Stimulated activated memory B cell treated with anti-CD40 and anti-IgM and Interleukin-4, amounts not matched to agents 10 μg/mL and 1 μg/mL and 100 μg/mL, for 72 hours (primary cell): ENCODE measurements at regions not wholly inside any gene's neighbourhood (a gene's known extent, or its start where the extent isn't known, plus 50 kb on each side); places are given as distances from the start of the nearest gene placed in this dataset.

Source experiments
- ATAC-seq: fragments of 150-1000 bp; cut with Tn5 transposase; 2 replicates; pipeline ENCODE4 v1.10.0; 2021
- H3K27ac Mint-ChIP-seq: one replicate; pipeline ENCODE4 v1.8.0; 2022; ENCODE audit warnings: mild to moderate bottlenecking, mixed read lengths
- H3K27me3 Mint-ChIP-seq: one replicate; pipeline ENCODE4 v1.8.0; 2022; ENCODE audit warnings: mixed read lengths
- H3K36me3 Mint-ChIP-seq: one replicate; pipeline ENCODE4 v1.8.0; 2022; ENCODE audit warnings: mixed read lengths
- H3K4me1 Mint-ChIP-seq: one replicate; pipeline ENCODE4 v1.8.0; 2022; ENCODE audit warnings: mixed read lengths
- H3K4me3 Mint-ChIP-seq: one replicate; pipeline ENCODE4 v1.8.0; 2022; ENCODE audit warnings: mild to moderate bottlenecking, moderate library complexity, mixed read lengths
- H3K9me3 Mint-ChIP-seq: one replicate; pipeline ENCODE4 v1.8.0; 2022; ENCODE audit warnings: mixed read lengths

- no peaks in the 10 kb centered on the region for H3K9me3 Mint-ChIP-seq
- H3K4me3 Mint-ChIP-seq: no peak overlapping the region
- no peaks in the 10 kb centered on the region for H3K4me1 Mint-ChIP-seq
- ATAC-seq: no peak
- no peaks in the 10 kb centered on the region for H3K36me3 Mint-ChIP-seq
- no peak overlapping the region for H3K27ac Mint-ChIP-seq
- peaks cover 6% of the 10 kb centered on the region for H3K27me3 Mint-ChIP-seq
These were observed 86.8 kb upstream of the EEPD1 start for GRCh38 chr7:36066343-36066664.

GRCh38 chr7:36070230-36070629, 82.8 kb upstream of the EEPD1 start:
- peaks cover 33% of the 10 kb centered on the region for H3K27me3 Mint-ChIP-seq
- H3K9me3 Mint-ChIP-seq: no peaks in the 10 kb centered on the region
- no peak overlapping the region for H3K4me3 Mint-ChIP-seq
- no peaks in the 10 kb centered on the region for H3K4me1 Mint-ChIP-seq
- no peak overlapping the region for H3K27ac Mint-ChIP-seq
- H3K36me3 Mint-ChIP-seq: no peaks in the 10 kb centered on the region
- ATAC-seq: no peak

GRCh38 chr7:36071605-36072004, 81.4 kb upstream of the EEPD1 start:
- Mint-ChIP-seq H3K4me3 (no peak overlapping the region), H3K27ac (no peak overlapping the region), H3K27me3 (peaks cover 34% of the 10 kb centered on the region), H3K4me1 (no peaks in the 10 kb centered on the region), H3K9me3 (no peaks in the 10 kb centered on the region), H3K36me3 (no peaks in the 10 kb centered on the region)
- ATAC-seq: no peak

- no peaks in the 10 kb centered on the region for H3K36me3 Mint-ChIP-seq
- no peak for ATAC-seq
- peaks cover 34% of the 10 kb centered on the region for H3K27me3 Mint-ChIP-seq
- no peak overlapping the region for H3K27ac Mint-ChIP-seq
- H3K9me3 Mint-ChIP-seq: no peaks in the 10 kb centered on the region
- no peak overlapping the region for H3K4me3 Mint-ChIP-seq
- no peaks in the 10 kb centered on the region for H3K4me1 Mint-ChIP-seq
These were observed 80.4 kb upstream of the EEPD1 start for GRCh38 chr7:36072620-36073019.

- Mint-ChIP-seq H3K4me3 (no peak overlapping the region), H3K27me3 (peaks cover 28% of the 10 kb centered on the region), H3K36me3 (no peaks in the 10 kb centered on the region), H3K9me3 (no peaks in the 10 kb centered on the region), H3K4me1 (no peaks in the 10 kb centered on the region), H3K27ac (no peak overlapping the region)
- ATAC-seq: no peak
These were observed 77.5 kb upstream of the EEPD1 start for GRCh38 chr7:36075561-36075960.

- H3K4me1 Mint-ChIP-seq: no peaks in the 10 kb centered on the region
- no peaks in the 10 kb centered on the region for H3K36me3 Mint-ChIP-seq
- H3K4me3 Mint-ChIP-seq: no peak overlapping the region
- H3K27me3 Mint-ChIP-seq: peaks cover 28% of the 10 kb centered on the region
- ATAC-seq: no peak
- no peak overlapping the region for H3K27ac Mint-ChIP-seq
- no peaks in the 10 kb centered on the region for H3K9me3 Mint-ChIP-seq
These were observed 77.0 kb upstream of the EEPD1 start for GRCh38 chr7:36076074-36076473.

- H3K36me3 Mint-ChIP-seq: no peaks in the 10 kb centered on the region
- H3K27me3 Mint-ChIP-seq: peaks cover 34% of the 10 kb centered on the region
- no peaks in the 10 kb centered on the region for H3K9me3 Mint-ChIP-seq
- H3K27ac Mint-ChIP-seq: no peak overlapping the region
- ATAC-seq: no peak
- H3K4me3 Mint-ChIP-seq: no peak overlapping the region
- no peaks in the 10 kb centered on the region for H3K4me1 Mint-ChIP-seq
These were observed 74.2 kb upstream of the EEPD1 start for GRCh38 chr7:36078816-36079360.

GRCh38 chr7:36079446-36080025, 73.5 kb upstream of the EEPD1 start:
- H3K27me3 Mint-ChIP-seq: peaks cover 28% of the 10 kb centered on the region
- ATAC-seq: no peak
- H3K4me1 Mint-ChIP-seq: no peaks in the 10 kb centered on the region
- H3K9me3 Mint-ChIP-seq: no peaks in the 10 kb centered on the region
- no peak overlapping the region for H3K27ac Mint-ChIP-seq
- no peaks in the 10 kb centered on the region for H3K36me3 Mint-ChIP-seq
- no peak overlapping the region for H3K4me3 Mint-ChIP-seq

GRCh38 chr7:36080843-36081242, 72.2 kb upstream of the EEPD1 start:
- H3K27me3 Mint-ChIP-seq: peaks cover 20% of the 10 kb centered on the region
- no peaks in the 10 kb centered on the region for H3K4me1 Mint-ChIP-seq
- no peak overlapping the region for H3K4me3 Mint-ChIP-seq
- H3K36me3 Mint-ChIP-seq: no peaks in the 10 kb centered on the region
- no peaks in the 10 kb centered on the region for H3K9me3 Mint-ChIP-seq
- H3K27ac Mint-ChIP-seq: no peak overlapping the region
- ATAC-seq: no peak

GRCh38 chr7:36082216-36082615, 70.8 kb upstream of the EEPD1 start:
- Mint-ChIP-seq H3K27ac (no peak overlapping the region), H3K9me3 (no peaks in the 10 kb centered on the region), H3K4me1 (no peaks in the 10 kb centered on the region), H3K4me3 (no peak overlapping the region), H3K27me3 (peaks cover 20% of the 10 kb centered on the region), H3K36me3 (no peaks in the 10 kb centered on the region)
- no peak for ATAC-seq

GRCh38 chr7:36082910-36083309, 70.1 kb upstream of the EEPD1 start:
- peaks cover 20% of the 10 kb centered on the region for H3K27me3 Mint-ChIP-seq
- H3K36me3 Mint-ChIP-seq: no peaks in the 10 kb centered on the region
- no peaks in the 10 kb centered on the region for H3K4me1 Mint-ChIP-seq
- H3K27ac Mint-ChIP-seq: no peak overlapping the region
- peaks cover 3% of the 10 kb centered on the region for H3K9me3 Mint-ChIP-seq
- ATAC-seq: no peak
- H3K4me3 Mint-ChIP-seq: no peak overlapping the region

GRCh38 chr7:36083626-36084380, 69.3 kb upstream of the EEPD1 start:
- no peaks in the 10 kb centered on the region for H3K36me3 Mint-ChIP-seq
- ATAC-seq: no peak
- no peak overlapping the region for H3K27ac Mint-ChIP-seq

GRCh38 chr7:36084485-36085091, 68.5 kb upstream of the EEPD1 start:
- Mint-ChIP-seq H3K27ac (no peak overlapping the region), H3K36me3 (no peaks in the 10 kb centered on the region), H3K4me3 (no peak overlapping the region), H3K4me1 (no peaks in the 10 kb centered on the region), H3K9me3 (peaks cover 10% of the 10 kb centered on the region), H3K27me3 (peaks cover 20% of the 10 kb centered on the region)
- ATAC-seq: no peak

More at GRCh38 chr7:36083626-36084380, 69.3 kb upstream of the EEPD1 start:
- Mint-ChIP-seq H3K4me1 (no peaks in the 10 kb centered on the region), H3K27me3 (peaks cover 20% of the 10 kb centered on the region), H3K9me3 (peaks cover 10% of the 10 kb centered on the region), H3K4me3 (no peak overlapping the region)

GRCh38 chr7:36085096-36085495, 68.0 kb upstream of the EEPD1 start:
- Mint-ChIP-seq H3K27ac (no peak overlapping the region), H3K27me3 (peaks cover 20% of the 10 kb centered on the region), H3K4me3 (no peak overlapping the region), H3K36me3 (no peaks in the 10 kb centered on the region), H3K4me1 (no peaks in the 10 kb centered on the region), H3K9me3 (peaks cover 13% of the 10 kb centered on the region)
- ATAC-seq: peak; percentile 34

GRCh38 chr7:36086571-36086970, 66.5 kb upstream of the EEPD1 start:
- peaks cover 13% of the 10 kb centered on the region for H3K9me3 Mint-ChIP-seq
- H3K27me3 Mint-ChIP-seq: peaks cover 20% of the 10 kb centered on the region
- H3K27ac Mint-ChIP-seq: no peak overlapping the region
- H3K4me1 Mint-ChIP-seq: no peaks in the 10 kb centered on the region
- no peaks in the 10 kb centered on the region for H3K36me3 Mint-ChIP-seq
- H3K4me3 Mint-ChIP-seq: no peak overlapping the region
- ATAC-seq: no peak

- Mint-ChIP-seq H3K4me3 (no peak overlapping the region), H3K4me1 (no peaks in the 10 kb centered on the region), H3K36me3 (no peaks in the 10 kb centered on the region), H3K27me3 (peaks cover 1% of the 10 kb centered on the region), H3K27ac (no peak overlapping the region), H3K9me3 (peaks cover 13% of the 10 kb centered on the region)
- ATAC-seq: no peak
These were observed 64.5 kb upstream of the EEPD1 start for GRCh38 chr7:36088553-36088952.
